HG02885 (cell line): ENCODE measurements at regions not wholly inside any gene's neighbourhood (a gene's known extent, or its start where the extent isn't known, plus 50 kb on each side); places are given as distances from the start of the nearest gene placed in this dataset.

ENCODE experiments used
- ATAC-seq: cut with Tn5 transposase; IDR thresholded peaks from one replicate; pipeline ENCODE4 v1.9.1; 2021; ENCODE audit warnings: mild to moderate bottlenecking; ENCODE audit not compliant: unreplicated experiment, poor library complexity

DNA sequence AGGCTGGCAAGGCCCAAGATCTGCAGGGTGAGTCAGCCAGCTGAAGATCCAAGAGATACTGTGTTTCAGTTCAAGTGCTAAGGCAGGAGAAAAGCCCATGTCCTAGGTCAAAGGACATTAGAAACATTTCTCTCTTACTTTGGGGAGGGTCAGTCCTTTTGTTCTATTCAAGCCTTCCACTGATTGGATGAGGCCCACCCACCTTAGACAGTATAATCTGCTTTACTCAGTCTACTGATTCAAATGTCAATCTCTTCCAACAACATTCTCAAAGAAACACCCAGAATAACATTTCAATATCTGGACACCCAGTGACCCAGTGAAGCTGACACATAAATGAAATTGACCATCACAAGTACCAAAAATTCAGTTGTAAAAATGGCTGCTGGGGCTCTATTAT is 367.8 kb upstream of the ZP4 start:
- no peak for ATAC-seq

DNA sequence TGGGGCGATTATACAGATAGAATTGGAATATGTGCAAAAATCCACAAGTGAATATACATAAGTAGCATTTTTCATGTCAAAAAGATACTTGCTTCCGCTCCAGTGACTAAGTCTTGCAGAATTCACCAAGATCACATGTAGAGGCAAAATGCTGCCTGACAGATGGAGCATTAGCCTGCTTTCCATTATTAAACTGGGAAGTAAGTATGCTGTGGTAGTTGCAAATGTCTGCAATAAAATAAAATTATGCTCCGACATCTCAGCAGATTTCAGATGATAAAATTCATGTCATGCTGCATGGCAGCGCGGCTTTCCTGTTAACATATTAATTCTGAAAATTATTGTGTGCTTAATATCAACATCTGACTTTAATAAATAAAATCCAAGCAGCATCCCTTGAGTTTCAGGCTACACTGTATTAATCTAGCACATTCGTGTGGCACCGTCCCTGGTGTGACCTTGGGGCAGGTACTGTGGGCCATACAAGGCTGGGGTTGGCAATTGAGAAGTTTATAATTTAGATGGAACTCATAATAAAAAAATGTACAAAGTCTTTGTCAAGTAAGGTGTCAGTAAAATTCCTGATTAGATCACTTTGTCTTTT is 366.4 kb upstream of the ZP4 start:
- ATAC-seq: no peak

DNA sequence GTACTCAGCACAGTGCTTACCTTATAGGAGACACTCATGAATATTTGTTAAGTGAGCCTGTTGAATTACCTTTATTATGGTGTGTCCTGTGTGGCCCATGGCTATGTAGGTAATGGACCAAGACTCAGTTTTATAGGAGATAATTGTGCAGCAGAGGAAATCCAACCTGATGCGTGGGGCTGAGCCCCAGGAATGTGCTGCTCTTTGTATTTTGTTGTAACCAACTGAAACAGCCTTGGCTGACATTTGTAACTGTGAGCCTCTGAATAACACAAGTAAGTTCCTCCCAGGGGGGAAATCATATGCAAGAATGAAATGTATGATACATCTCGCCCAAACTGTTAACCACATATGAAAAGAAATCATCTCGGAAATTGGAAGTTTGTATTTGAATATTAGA is 364.2 kb upstream of the ZP4 start:
- no peak for ATAC-seq

DNA sequence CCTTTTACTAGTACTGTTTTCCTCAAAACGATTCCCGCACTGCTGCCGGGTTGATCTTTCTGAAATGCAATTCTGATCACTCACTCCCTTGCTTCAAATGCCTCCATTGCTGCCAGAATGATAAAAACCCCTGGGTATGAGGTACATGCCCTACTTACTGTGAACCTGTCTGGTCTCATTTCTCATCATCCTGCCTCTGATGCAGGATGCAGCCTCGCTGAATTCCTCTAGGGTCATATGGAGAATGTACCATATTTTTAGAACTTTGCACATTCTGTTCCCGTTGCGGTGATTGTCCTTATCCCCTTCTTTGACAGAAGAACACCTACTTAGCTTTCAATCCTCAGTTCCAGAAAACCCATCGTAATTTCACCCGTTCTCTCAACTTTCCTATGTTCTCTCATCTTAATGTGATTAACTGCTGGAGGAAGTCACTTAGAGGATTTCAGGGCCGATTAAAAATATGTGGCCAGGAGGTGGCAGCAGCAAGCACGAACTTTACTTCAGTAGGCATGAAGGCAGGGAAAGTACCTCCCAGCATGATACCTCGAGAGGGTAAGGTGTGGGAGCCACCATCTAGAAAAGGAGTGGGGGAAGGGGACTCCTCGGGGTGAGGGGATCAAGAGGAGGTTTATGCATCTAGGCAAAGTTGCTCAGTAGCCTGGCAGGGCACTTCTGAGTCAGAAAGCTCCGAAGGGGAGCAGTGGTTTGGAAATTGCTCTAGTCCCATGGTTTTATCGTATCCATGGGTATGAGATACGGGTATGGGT is 361.5 kb upstream of the ZP4 start:
- peak; percentile 85 for ATAC-seq

DNA sequence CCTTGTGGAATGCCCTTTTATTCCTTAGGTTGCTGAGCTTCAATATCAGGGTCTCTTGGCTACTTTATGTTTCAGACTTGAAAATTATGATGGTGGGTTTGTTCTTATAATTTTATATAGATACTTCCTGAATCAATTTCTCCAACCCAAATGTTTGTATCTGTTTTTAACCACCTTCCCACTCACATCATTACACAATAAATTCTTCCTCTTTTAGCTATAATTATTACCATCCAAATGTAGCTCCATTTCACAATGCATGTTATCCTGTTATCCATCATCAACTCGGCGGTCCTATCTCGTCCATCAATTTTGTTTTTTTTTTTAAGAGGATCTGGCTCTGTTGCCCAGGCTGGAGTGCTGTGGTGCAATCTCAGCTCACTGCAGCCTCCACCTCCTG is 357.6 kb upstream of the ZP4 start:
- no peak for ATAC-seq

DNA sequence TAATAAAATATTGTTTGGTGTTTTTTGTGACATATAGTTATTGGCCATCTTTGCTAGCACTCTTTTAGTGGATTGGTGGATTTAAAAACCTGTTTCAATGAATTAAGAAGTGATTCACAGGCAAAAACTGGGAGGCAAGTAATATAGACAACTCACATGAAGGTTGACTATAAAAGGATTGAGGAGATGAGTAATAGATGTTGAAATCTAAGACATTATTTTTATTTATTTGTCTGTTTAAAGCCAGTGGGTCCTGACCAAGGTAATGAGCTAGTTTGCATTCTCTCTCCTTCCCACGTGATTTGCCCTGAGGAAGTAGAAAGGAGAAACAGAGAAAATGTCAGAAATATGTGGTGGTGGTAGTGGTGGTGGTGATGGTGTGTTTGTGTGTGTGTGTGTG is 351.5 kb upstream of the ZP4 start:
- ATAC-seq: no peak

DNA sequence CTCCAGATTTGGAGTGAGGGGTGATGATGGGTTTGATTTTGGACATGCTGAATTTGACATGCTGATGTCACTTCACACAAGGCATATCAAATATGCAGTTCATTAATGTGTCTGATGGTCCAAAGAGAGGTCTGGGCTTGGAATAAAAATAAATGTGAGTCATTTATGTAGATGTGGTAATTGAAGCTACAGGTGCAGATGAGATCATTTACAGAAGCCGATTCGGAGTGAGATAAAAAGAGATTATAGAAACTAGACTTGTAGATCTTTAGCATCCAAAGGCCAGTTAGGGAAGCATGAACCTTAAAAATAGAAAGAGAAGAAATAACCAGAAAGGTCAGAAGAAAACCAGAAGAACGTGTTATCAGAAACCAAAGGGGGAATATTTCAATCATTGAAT is 350.9 kb upstream of the ZP4 start:
- ATAC-seq: no peak

DNA sequence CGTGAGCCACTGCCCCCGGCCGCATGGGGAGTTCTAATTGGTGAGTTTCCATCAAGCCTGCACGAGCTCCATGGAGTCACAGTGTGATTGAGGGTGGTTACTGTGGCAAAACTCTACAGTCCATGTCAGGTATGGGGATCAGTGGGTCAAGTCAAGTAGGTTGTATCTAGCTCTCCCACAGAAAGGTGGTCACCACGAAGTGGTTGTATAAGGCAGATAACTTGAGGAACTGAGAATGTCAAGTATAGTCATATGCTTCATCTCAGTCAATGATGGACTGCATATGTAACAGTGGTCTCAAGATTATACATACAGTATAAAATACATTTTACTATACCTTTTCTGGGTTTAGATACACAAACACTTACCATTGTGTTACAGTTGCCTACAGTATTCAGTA is 348.6 kb upstream of the ZP4 start:
- ATAC-seq: no peak

DNA sequence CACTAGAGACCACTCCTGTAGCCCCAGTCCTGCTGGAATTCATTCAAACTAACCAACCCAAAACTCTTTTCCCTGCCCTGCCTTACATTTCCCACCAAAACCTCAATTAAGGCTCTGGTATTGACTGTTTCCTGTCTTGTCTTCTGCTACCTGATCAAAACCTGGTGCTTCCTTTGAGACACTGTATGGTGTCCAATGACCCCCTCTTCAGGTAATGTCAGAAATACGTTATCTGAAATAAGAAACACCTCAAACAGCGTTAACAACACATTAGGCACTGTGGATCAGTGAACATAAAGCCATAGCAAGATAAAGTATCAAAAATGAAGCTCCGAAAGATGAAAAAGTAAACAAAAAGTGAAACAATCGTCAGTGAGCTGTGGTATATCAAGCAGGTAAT is 343.2 kb upstream of the ZP4 start:
- no peak for ATAC-seq

DNA sequence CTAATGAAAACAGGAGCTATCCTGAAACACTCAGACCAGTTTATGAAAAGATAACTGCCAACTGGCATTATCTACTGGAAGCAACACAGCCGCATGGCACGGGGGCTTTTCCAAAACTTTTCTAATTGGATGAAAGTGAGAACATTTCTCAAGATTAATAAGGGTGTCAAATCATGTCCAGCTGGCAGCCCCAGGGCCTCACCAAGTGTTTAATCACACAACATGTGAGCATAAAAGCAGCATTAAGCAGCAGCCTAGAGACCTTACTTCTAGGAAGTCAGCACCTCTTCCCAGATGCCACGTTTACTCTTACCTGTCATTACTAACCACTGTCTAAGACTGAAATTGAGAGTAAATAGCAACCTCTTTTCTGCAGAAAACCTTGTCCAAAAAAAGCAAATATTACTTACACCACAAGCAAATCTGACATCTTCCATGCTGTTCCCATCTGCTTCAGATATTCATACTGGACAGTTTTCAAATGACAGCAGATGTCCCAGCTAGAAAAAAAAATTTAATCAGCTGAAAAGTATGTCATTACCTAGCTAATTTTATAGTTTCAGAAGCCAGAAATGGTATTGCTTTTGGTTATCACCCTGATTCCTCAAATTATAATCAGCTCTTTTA is 341.5 kb upstream of the ZP4 start:
- ATAC-seq: no peak

DNA sequence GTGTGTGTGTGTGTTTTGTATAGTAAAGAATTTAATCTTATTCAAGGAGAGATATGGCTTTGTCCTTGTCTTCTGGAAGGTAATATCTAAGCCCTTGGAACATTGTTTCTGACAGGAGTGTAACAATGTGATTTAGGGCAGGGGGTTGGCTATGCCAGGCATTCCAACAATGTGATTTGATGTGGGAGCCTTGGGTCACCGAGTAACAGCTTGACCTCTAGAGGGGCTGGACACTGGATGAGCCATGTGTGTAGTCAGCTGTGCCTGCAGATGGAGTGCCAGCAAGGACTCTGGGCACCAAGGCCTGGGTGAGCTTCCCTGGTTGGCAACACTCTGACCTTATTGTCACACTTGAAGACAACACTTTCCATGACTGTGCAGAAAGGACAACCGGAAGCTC is 336.1 kb upstream of the ZP4 start:
- ATAC-seq: no peak

DNA sequence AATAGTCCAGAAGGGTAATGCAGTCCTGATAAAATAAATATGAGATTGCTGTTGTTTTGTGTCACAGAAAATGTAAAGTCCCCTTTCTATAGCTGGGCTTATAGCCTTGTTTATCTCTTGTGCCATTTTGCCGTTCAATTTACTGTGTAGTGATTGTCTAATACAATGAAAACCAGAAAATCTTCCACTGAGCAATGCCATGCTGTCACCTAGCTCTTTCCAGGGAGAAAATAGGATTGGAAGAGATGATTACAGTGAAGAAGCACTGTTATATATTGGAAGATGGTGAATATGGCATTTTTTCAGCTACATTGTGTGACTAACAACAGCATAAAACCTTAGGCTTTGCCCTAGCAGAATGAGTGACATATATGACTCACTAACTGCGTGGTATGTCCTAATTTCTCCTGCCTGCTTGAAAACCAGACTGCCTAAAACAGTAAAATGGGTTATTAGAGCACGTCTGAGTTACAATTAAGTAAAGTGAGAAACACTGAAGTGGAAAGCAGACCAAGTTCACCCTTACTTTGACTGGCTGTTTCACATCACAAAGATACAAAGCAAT is 332.4 kb upstream of the ZP4 start:
- no peak for ATAC-seq

DNA sequence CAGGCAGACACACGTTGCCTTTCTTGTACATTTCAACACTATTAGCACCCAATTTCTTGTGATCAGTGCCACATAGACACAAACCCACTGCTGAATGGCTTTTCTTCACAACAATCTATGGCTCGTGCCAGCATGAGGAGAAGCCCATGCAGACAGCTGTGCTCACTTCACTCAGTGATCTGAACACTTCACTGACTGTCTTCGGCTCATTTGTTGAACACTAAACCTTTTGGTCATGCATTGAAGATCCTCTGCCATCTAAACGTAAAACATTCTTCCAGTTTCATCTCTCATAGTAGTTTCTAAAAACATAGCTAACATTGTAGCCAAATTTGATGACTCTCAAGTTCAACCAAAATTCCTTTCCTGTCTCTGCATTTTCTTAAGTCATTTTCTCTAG is 331.0 kb upstream of the ZP4 start:
- ATAC-seq: no peak

DNA sequence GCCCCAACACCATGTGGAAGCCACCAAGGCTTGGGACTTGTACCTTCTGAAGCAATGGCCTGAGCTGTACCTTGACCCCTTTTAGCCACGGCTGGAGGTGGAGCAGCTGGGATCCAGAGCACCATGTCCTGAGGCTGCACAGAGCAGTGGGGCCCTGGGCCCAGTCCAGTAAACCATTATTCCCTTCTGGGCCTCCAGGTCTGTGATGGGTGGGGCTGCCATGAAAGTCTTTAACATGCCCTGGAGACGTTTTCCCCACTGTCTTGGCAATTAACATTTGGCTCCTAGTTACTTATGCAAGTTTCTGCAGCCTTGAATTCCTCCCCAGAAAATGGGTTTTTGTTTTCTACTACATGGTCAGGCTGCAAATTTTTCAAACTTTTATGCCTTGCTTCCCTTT is 323.7 kb upstream of the ZP4 start:
- no peak for ATAC-seq

DNA sequence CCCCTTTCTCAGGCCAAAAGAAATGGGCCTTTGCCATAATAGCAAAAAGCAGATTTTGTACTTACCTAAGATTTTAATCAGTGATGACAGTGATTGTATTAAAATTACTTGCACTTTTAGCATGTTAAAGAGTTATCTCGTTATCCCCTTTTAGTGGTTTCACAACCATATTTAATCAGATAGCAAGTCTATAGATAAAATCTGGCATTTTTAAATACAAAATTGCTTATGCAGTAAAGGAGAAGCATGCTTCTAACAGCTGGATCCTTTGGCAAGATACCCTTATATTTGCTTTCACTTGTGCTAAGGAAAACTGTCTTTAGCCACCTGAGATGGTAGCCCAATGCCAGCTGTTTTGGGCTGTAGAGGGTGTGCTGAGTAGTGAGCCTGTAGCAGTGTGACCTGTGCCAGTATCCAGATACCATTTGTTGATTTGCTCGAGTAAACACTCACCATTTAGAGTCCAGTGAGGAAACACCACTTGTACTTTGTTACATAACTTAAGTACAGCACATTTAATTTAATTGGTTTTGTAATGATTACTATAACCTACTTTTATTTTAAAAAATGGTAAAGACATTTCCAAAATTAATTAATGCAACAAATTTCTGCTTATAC is 314.4 kb upstream of the ZP4 start:
- no peak for ATAC-seq

DNA sequence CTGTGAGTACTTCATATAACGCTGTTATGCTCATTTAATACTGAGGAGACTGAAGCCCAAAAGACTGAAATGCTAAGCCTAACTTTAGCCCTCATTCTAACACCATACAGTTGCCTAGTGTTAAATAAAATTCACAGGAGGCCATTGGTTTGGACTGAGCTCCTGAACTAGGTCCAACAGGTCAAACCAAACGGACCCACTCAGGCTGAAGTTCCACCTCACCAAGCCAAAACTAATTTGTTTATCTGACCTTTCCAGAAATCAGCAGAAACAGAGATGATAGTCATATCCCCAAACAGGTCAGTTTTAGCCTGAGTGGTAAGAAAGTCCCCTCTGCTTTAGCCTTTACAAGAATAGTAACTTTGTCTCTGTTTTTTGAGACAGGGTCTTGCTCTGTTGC is 311.3 kb upstream of the ZP4 start:
- no peak for ATAC-seq

DNA sequence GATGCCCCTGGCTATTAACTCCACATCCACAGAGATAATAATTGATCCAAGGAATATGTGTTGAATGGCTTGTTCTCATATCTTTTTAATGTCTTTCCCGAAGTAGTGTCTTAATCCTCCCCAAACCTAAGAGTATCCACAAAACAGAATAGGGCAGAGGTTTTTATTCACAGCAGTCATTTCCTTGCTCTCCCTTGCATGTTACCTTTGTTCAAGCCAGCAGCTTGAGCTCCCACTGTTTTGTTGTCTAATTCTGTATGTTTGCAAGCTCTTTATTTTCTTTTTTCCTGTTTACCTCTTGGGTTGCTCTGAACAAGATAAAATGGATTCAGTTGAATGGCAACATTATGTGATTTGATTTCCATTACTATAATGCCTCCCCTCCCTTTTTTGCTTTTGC is 308.6 kb upstream of the ZP4 start:
- no peak for ATAC-seq

DNA sequence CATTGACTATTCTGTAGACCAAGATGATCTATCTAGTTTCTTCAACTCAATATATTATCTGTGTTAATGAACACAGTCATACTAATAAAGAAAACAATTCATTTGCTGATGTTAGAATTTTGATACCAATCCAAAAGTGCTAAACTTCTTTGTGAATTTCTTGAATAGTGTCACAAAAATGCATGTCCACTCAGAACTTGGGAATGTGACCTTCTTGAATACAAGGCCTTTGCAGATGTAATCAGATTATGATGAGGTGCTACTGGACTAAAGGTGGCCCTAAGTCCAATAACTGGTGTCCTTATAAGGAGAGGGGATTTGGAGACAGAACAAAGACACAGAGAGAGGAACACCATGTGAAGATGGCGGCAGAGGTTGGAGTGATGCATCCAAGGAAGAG is 305.8 kb upstream of the ZP4 start:
- ATAC-seq: no peak

DNA sequence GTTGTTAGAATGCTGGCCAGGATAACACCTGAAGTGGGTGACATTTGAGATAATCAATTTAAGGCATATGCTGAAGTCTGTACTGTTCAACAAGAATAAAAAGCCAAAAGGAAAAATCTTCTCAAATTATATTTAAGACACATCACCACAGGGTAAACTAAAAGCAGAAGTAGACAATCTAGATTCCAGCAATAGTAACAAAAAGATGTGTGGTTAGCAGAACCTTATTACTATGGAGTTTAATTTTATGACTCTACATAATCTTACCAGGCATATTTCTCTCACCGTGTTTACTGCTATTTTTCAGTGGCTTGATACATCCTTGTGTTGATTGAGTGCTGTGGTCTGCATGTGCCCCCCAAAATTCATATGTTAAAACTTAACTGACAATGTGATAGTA is 300.4 kb upstream of the ZP4 start:
- no peak for ATAC-seq

DNA sequence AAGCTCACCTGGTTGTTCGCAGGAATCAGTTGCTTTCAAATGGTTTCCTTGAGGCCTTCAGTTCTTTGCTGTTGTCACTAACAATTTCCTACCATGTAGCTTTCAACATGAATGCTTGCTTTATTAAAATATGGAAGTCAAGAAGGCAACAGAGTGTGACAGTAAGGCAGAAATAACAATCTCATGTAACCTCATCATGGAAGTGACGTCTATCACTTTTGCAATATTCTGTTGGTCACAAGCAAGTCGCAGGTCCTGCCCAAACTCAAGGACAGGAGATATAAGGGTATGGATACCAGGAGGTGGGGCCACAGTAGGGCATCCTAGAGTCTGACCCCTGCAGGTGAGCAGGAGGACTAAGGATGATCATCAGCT is 296.8 kb upstream of the ZP4 start:
- ATAC-seq: no peak

DNA sequence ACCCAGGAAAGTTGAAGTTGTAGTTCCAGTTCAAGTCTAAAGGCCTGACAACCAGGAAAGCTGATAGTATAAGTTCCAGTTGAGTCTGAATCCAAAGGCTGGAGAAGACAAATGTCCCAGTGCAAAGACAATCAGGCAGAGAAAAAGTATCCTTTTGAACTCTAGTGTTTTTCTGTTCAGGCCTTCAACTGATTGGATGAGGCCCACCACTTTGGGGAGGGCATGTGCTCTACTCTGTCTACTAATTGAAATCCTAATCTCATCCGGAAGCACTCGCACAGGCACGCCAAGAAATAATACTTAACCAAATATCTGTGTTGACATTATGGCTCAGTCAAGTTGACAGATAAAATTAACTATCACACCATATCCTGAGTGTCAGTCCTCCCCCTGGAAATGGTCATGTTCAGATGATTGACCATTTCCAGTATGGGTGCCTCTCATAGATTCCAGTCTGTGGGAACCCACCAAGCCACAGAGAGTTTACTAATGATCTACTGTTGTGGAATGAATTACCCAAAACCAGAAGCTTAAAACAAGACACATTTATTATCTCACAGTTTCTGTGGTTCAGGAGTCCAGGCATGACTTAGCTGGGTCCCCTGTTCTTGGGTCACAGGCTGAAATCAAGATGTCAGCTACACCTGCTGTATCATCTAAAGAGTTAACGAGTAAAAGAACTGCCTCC is 296.3 kb upstream of the ZP4 start:
- ATAC-seq: no peak
